SU-DHL-6 (cell line): ENCODE measurements at regions not wholly inside any gene's neighbourhood (a gene's known extent, or its start where the extent isn't known, plus 50 kb on each side); places are given as distances from the start of the nearest gene placed in this dataset.

ENCODE experiments used
- CTCF ChIP-seq: fragments of 200-600 bp; sonication (generic); IDR thresholded peaks from one replicate; pipeline ENCODE4 v1.5.1; 2017; ENCODE audit warnings: antibody characterized with exemption, mild to moderate bottlenecking, low read length, moderate library complexity; ENCODE audit not compliant: insufficient read depth, poor library complexity, severe bottlenecking
- EZH2phosphoT487 ChIP-seq: fragments of 200-600 bp; sonication (generic), shearing (Covaris generic); conservative IDR thresholded peaks from 2 replicates; pipeline ENCODE4 v1.6.1; 2018; ENCODE audit warnings: mild to moderate bottlenecking, antibody characterized with exemption, low read length, moderate library complexity, mixed read lengths

GRCh38 chr12:118560733-118561132 is 184.4 kb downstream of the SUDS3 start:
- TF ChIP-seq CTCF (no peak), EZH2phosphoT487 (no peak)
